HepG2 (cell line): ENCODE measurements at regions not wholly inside any gene's neighbourhood (a gene's known extent, or its start where the extent isn't known, plus 50 kb on each side); places are given as distances from the start of the nearest gene placed in this dataset.

Source experiments
- CAMTA2 ChIP-seq: sonication (generic); formaldehyde crosslinking; IDR thresholded peaks from 2 replicates; pipeline ENCODE4 v1.4.0; 2020; ENCODE audit warnings: mild to moderate bottlenecking, missing genetic modification reagents, borderline replicate concordance
- EZH2 ChIP-seq: conservative IDR thresholded peaks from 2 replicates; pipeline ENCODE4 v1.6.1; 2012; ENCODE audit warnings: mild to moderate bottlenecking, low read depth, low read length, moderate library complexity
- FIP1L1 ChIP-seq: fragments of 200-400 bp; formaldehyde crosslinking; IDR thresholded peaks from 2 replicates; pipeline ENCODE4 v1.6.1; 2018; ENCODE audit warnings: low read depth, mild to moderate bottlenecking, low read length, moderate library complexity, borderline replicate concordance; ENCODE audit not compliant: insufficient read depth
- POLR2A ChIP-seq, 2 experiments: IDR thresholded peaks; 2 replicates each; pipeline ENCODE4 v1.6.1; 2011; ENCODE audit warnings: low read depth in 2 of 2, low read length in 2 of 2, mild to moderate bottlenecking in 1 of 2, moderate library complexity in 1 of 2; ENCODE audit not compliant: insufficient read depth in 1 of 2
- POLR2AphosphoS5 ChIP-seq: IDR thresholded peaks from 2 replicates; pipeline ENCODE4 v1.6.1; 2012; ENCODE audit warnings: low read depth, low read length
- SP1 ChIP-seq, 2 experiments: fragments of 450-650 bp in 1 of 2; sonication (generic) in 1 of 2; formaldehyde crosslinking in 1 of 2; IDR thresholded peaks; 2 replicates each; pipeline versions ENCODE4 v1.4.0 to v1.6.1; 2016 to 2020; ENCODE audit warnings: missing genetic modification reagents in 1 of 2
- ZKSCAN5 ChIP-seq: sonication (generic); formaldehyde crosslinking; IDR thresholded peaks from 2 replicates; pipeline ENCODE4 v1.5.1; 2020; ENCODE audit warnings: mild to moderate bottlenecking, missing genetic modification reagents
- TF ChIP-seq, protein P1 (sequence below): sonication (generic); formaldehyde crosslinking; IDR thresholded peaks from 2 replicates; pipeline ENCODE4 v1.4.0; 2020; ENCODE audit warnings: missing genetic modification reagents; ENCODE audit errors: not compliant biosample characterization
- TF ChIP-seq, protein P2 (sequence below): sonication (generic); formaldehyde crosslinking; IDR thresholded peaks from 2 replicates; pipeline ENCODE4 v1.5.0; 2020; ENCODE audit warnings: missing genetic modification reagents

DNA sequence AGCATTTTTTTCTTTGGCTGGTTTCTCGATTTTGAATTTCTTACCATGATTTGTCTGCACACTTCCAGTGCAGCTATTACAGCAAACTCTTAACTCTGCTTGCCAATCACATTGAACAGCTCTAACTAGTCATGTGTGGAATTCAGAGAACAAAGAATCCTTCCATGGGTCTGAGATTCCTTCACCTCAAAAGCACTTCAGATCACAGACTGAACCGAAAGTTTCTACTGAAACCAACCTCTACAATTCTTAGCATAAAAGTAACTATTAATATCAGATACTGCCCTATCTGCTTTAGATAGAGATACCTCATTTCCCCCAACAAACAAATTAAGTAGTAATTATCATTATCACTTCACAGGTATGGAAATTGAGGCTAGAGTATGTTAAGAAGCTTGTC, 56.5 kb upstream of the SP4 start:
- TF ChIP-seq CAMTA2 (no peak), SP1 (IDR thresholded peaks at IDR 0.05) (no peak), SP1 (CRISPR knock-in tag; IDR thresholded peaks at IDR 0.05) (no peak), ZKSCAN5 (CRISPR knock-in tag) (no peak), POLR2A (IDR thresholded peaks at IDR 0.05; ENCODE audit: insufficient read depth in 1 of 2, low read depth in 2 of 2, low read length in 2 of 2) (no peak), FIP1L1 (no peak), POLR2AphosphoS5 (no peak), EZH2 (no peak)
- TF ChIP-seq, protein P1, sequence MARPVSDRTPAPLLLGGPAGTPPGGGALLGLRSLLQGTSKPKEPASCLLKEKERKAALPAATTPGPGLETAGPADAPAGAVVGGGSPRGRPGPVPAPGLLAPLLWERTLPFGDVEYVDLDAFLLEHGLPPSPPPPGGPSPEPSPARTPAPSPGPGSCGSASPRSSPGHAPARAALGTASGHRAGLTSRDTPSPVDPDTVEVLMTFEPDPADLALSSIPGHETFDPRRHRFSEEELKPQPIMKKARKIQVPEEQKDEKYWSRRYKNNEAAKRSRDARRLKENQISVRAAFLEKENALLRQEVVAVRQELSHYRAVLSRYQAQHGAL = no peak
- TF ChIP-seq, protein P2, sequence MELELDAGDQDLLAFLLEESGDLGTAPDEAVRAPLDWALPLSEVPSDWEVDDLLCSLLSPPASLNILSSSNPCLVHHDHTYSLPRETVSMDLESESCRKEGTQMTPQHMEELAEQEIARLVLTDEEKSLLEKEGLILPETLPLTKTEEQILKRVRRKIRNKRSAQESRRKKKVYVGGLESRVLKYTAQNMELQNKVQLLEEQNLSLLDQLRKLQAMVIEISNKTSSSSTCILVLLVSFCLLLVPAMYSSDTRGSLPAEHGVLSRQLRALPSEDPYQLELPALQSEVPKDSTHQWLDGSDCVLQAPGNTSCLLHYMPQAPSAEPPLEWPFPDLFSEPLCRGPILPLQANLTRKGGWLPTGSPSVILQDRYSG = no peak
